CD4-positive, alpha-beta memory T cell (primary cell): ENCODE measurements at regions not wholly inside any gene's neighbourhood (a gene's known extent, or its start where the extent isn't known, plus 50 kb on each side); places are given as distances from the start of the nearest gene placed in this dataset.

ENCODE experiments used
- CTCF ChIA-PET: fragments of 350-600 bp; sonication (Branson Sonifier 250); formaldehyde crosslinking; loops from one replicate; lab custom pipeline; 2021; ENCODE audit warnings: inconsistent platforms; ENCODE audit not compliant: partially characterized antibody; lab: Charles Lee
- POLR2A ChIA-PET: fragments of 350-600 bp; sonication (Branson Sonifier 250); formaldehyde crosslinking; loops from one replicate; lab custom pipeline; 2021; ENCODE audit not compliant: partially characterized antibody; lab: Charles Lee
- DNase-seq, 5 donors: peaks; one replicate each; pipeline versions ENCODE4 v3.0.0 to v3.0.0-alpha.2; 2020 to 2022; ENCODE audit warnings: mixed read lengths in 1 of 5
- H3K27ac ChIP-seq: one replicate; pipeline ENCODE4 v1.7.0; 2013; ENCODE audit warnings: low read depth, low read length
- H3K27me3 ChIP-seq: 2 replicates; pipeline ENCODE4 v1.7.0; 2013; ENCODE audit warnings: mild to moderate bottlenecking, low read length, moderate library complexity; ENCODE audit not compliant: insufficient read depth
- H3K36me3 ChIP-seq: 2 replicates; pipeline ENCODE4 v1.7.0; 2013; ENCODE audit warnings: mild to moderate bottlenecking, low read length, moderate library complexity; ENCODE audit not compliant: insufficient read depth
- H3K4me1 ChIP-seq: 2 replicates; pipeline ENCODE4 v1.7.0; 2013; ENCODE audit warnings: mild to moderate bottlenecking, low read length, moderate library complexity; ENCODE audit not compliant: insufficient read depth
- H3K4me3 ChIP-seq, 2 donors: one replicate each; pipeline ENCODE4 v1.7.0; 2013; ENCODE audit warnings: low read length in 2 of 2, mild to moderate bottlenecking in 1 of 2
- H3K9me3 ChIP-seq, 2 donors: one replicate each; pipeline ENCODE4 v1.7.0; 2013; ENCODE audit warnings: low read length in 2 of 2, control low read depth in 1 of 2; ENCODE audit not compliant: control insufficient read depth in 1 of 2
- H3K27ac Mint-ChIP-seq, 7 donors: one replicate each; pipeline ENCODE4 v1.8.0; 2020 to 2021; ENCODE audit warnings: mixed read lengths in 7 of 7, mild to moderate bottlenecking in 6 of 7, inconsistent platforms in 3 of 7, moderate library complexity in 3 of 7
- H3K27me3 Mint-ChIP-seq, 2 donors: one replicate each; pipeline ENCODE4 v1.8.0; 2020 to 2021; ENCODE audit warnings: mixed read lengths in 2 of 2
- H3K36me3 Mint-ChIP-seq, 2 donors: one replicate each; pipeline ENCODE4 v1.8.0; 2020 to 2021; ENCODE audit warnings: mixed read lengths in 2 of 2, inconsistent platforms in 1 of 2, mild to moderate bottlenecking in 1 of 2
- H3K4me1 Mint-ChIP-seq, 4 donors: one replicate each; pipeline ENCODE4 v1.8.0; 2020 to 2021; ENCODE audit warnings: mixed read lengths in 4 of 4, mild to moderate bottlenecking in 1 of 4
- H3K4me3 Mint-ChIP-seq, 8 donors: one replicate each; pipeline ENCODE4 v1.8.0; 2020 to 2021; ENCODE audit warnings: mixed read lengths in 8 of 8, mild to moderate bottlenecking in 7 of 8, moderate library complexity in 6 of 8, inconsistent platforms in 3 of 8
- H3K9me3 Mint-ChIP-seq, 8 donors: one replicate each; pipeline ENCODE4 v1.8.0; 2020 to 2021; ENCODE audit warnings: mixed read lengths in 8 of 8, mild to moderate bottlenecking in 5 of 8, inconsistent platforms in 3 of 8, moderate library complexity in 1 of 8
- intact Hi-C: fragments of 100-400 bp; cut with micrococcal nuclease; formaldehyde crosslinking; loops from one replicate; pipeline ENCODE4 v1.15.1; 2023

GRCh38 chr10:106301146-106301545, 863.4 kb downstream of the SORCS1 start:
- Histone ChIP-seq H3K27me3 (no peaks in the 10 kb centered on the region), H3K27ac (no peak overlapping the region), H3K9me3 (no peaks in the 10 kb centered on the region), H3K4me1 (no peaks in the 10 kb centered on the region), H3K4me3 (no peak overlapping the region), H3K36me3 (no peaks in the 10 kb centered on the region)
- Mint-ChIP-seq H3K36me3 (no peaks in the 10 kb centered on the region), H3K27ac (no peak overlapping the region), H3K27me3 (no peaks in the 10 kb centered on the region), H3K4me3 (no peak overlapping the region), H3K4me1 (no peaks in the 10 kb centered on the region), H3K9me3 (peaks cover 2 to 12% (median 4%) of the 10 kb centered on the region in 8 donors)
- ChIA-PET CTCF (no interaction called here), POLR2A (no interaction called here)
- no peak for DNase-seq
- intact Hi-C loops, result no loop called here

DNA sequence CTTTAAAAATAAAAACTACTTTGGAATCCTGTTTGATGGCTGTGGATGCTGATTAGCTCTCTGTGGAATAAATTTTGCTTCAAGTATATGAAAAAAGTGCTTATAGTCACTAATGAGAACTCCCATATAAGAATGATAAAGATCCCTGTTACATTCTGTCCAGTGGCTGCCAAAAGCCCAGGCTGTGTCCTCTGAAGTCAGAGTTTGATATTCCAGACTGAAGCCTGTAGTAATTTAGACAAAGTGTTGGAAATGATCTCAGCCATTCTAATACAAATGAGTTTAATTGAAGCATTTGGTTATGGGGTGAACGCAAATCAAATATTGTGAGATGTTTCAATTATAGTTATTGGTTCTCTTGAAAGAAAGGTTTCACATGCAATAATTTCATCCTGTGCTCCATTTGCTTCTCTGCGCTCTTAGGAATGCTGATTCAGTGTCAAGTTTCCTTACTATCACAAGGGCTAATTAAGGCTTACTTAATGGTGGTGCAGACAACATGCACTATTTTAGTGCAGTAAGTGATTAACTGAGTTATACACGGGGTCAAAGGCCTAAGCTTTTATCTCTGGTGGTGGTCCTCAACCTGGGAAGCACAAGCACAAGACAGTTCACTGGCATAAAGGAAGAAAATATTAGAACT, 867.6 kb downstream of the SORCS1 start:
- H3K4me3 Mint-ChIP-seq, result no peak overlapping the region
- POLR2A ChIA-PET, result no interaction called here
- H3K27ac Mint-ChIP-seq, result no peak overlapping the region
- CTCF ChIA-PET, result no interaction called here
- peaks cover 0 to 9% (median 6%) of the 10 kb centered on the region in 8 donors for H3K9me3 Mint-ChIP-seq
- intact Hi-C loops, result no loop called here
- no peak for DNase-seq
- Histone ChIP-seq H3K4me3 (no peak overlapping the region), H3K9me3 (no peaks in the 10 kb centered on the region), H3K4me1 (no peaks in the 10 kb centered on the region), H3K36me3 (no peaks in the 10 kb centered on the region), H3K27ac (no peak overlapping the region), H3K27me3 (no peaks in the 10 kb centered on the region)
- H3K36me3 Mint-ChIP-seq, result no peaks in the 10 kb centered on the region
- H3K27me3 Mint-ChIP-seq, result no peaks in the 10 kb centered on the region
- no peaks in the 10 kb centered on the region for H3K4me1 Mint-ChIP-seq

DNA sequence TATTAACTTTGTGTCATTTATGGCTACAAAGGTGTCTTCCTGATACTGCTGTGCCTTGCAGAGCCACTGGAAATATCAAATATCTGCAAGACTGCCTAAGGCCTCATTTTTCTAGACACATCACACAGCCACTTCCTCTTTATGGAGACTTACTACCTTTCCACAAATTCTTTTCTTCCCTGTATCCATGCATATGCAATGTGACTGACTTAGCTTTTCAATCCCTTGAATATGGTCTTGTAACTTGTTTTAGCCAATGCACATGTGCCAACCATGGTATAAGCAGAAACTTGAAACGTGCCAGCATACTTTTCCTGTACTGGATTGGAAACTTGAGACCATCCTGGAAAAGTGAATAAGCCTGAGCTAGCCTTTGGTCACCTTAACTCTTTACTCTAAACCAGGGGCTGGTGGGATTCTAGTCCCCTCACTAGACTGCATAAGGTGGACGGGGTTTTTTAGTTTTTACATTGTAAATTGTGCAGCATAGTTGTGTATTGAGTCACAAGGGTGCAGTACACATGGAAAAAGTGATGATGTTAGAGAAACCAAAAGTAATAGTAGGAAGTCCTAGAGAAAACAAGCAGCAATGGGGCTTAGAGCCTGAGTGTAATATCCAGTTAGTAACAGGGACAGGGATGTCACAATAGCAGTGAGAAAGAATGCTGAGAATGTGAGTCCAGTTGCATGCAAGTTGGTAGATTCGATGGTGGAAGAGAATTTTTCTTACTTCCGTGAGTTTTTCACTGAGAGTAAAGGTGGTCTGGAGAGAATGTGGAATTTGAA, 879.5 kb downstream of the SORCS1 start:
- Histone ChIP-seq H3K27ac (no peak overlapping the region), H3K4me1 (no peaks in the 10 kb centered on the region), H3K36me3 (no peaks in the 10 kb centered on the region), H3K9me3 (no peaks in the 10 kb centered on the region), H3K27me3 (no peaks in the 10 kb centered on the region), H3K4me3 (no peak overlapping the region)
- Mint-ChIP-seq H3K27me3 (no peaks in the 10 kb centered on the region), H3K4me3 (no peak overlapping the region), H3K9me3 (peaks cover 0 to 21% (median 12%) of the 10 kb centered on the region in 8 donors), H3K27ac (no peak overlapping the region), H3K36me3 (no peaks in the 10 kb centered on the region), H3K4me1 (no peaks in the 10 kb centered on the region)
- CTCF ChIA-PET, result no interaction called here
- POLR2A ChIA-PET, result no interaction called here
- DNase-seq, result no peak
- intact Hi-C loops, result no loop called here

GRCh38 chr10:106280896-106281460, 883.5 kb downstream of the SORCS1 start:
- H3K4me1 Mint-ChIP-seq, result no peaks in the 10 kb centered on the region
- H3K4me3 Mint-ChIP-seq, result no peak overlapping the region
- no peaks in the 10 kb centered on the region for H3K27me3 Mint-ChIP-seq
- ChIA-PET POLR2A (no interaction called here), CTCF (no interaction called here)
- peaks cover 0 to 21% (median 13%) of the 10 kb centered on the region in 8 donors for H3K9me3 Mint-ChIP-seq
- no peak overlapping the region for H3K4me3 ChIP-seq
- H3K27me3 ChIP-seq, result no peaks in the 10 kb centered on the region
- H3K4me1 ChIP-seq, result no peaks in the 10 kb centered on the region
- H3K9me3 ChIP-seq, result no peaks in the 10 kb centered on the region
- no peaks in the 10 kb centered on the region for H3K36me3 ChIP-seq
- intact Hi-C loops, result no loop called here
- H3K27ac Mint-ChIP-seq, result no peak overlapping the region
- H3K36me3 Mint-ChIP-seq, result no peaks in the 10 kb centered on the region
- DNase-seq, result no peak
- no peak overlapping the region for H3K27ac ChIP-seq

GRCh38 chr10:106278383-106278782, 886.1 kb downstream of the SORCS1 start:
- no peaks in the 10 kb centered on the region for H3K4me1 Mint-ChIP-seq
- no peaks in the 10 kb centered on the region for H3K36me3 Mint-ChIP-seq
- H3K27ac Mint-ChIP-seq, result no peak overlapping the region

DNA sequence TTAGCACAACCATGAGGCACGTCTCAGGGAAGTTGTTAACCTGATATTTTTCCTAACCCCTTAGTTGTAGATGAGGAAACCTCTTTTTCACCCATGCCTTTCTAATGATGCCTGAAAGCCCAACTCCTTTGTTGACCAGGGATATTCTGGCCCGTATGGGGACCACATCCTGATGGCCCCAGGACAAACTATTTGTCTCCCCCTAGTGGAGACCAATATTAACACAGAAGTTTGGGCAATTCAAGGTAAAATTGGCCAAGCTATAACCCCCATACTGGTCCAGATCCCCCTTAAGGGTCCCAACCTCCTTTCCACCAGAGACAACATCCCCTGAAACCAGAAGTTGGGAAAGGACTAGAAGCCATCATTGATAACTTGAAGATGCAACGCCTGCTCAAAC, 893.3 kb downstream of the SORCS1 start:
- no peaks in the 10 kb centered on the region for H3K36me3 ChIP-seq
- no peaks in the 10 kb centered on the region for H3K4me1 ChIP-seq
- no peak overlapping the region for H3K4me3 ChIP-seq
- intact Hi-C loops, result no loop called here
- CTCF ChIA-PET, result no interaction called here
- Mint-ChIP-seq H3K4me1 (no peaks in the 10 kb centered on the region), H3K9me3 (peaks cover 0 to 18% (median 7%) of the 10 kb centered on the region in 8 donors), H3K4me3 (no peak overlapping the region), H3K27me3 (no peaks in the 10 kb centered on the region), H3K36me3 (no peaks in the 10 kb centered on the region), H3K27ac (no peak overlapping the region)
- DNase-seq, result no peak
- POLR2A ChIA-PET, result no interaction called here
- H3K27me3 ChIP-seq, result no peaks in the 10 kb centered on the region
- no peak overlapping the region for H3K27ac ChIP-seq
- H3K9me3 ChIP-seq, result peaks cover 0 to 3% of the 10 kb centered on the region in 2 donors

More at GRCh38 chr10:106278383-106278782, 886.1 kb downstream of the SORCS1 start:
- Histone ChIP-seq H3K27ac (no peak overlapping the region), H3K36me3 (no peaks in the 10 kb centered on the region), H3K4me1 (no peaks in the 10 kb centered on the region), H3K27me3 (no peaks in the 10 kb centered on the region), H3K4me3 (no peak overlapping the region), H3K9me3 (no peaks in the 10 kb centered on the region)
- ChIA-PET CTCF (no interaction called here), POLR2A (no interaction called here)
- Mint-ChIP-seq H3K27me3 (no peaks in the 10 kb centered on the region), H3K9me3 (peaks cover 0 to 22% (median 12%) of the 10 kb centered on the region in 8 donors), H3K4me3 (no peak overlapping the region)
- intact Hi-C loops, result no loop called here
- no peak for DNase-seq

- intact Hi-C loops, result no loop called here
Observed at GRCh38 chr10:106268000-106268399, 896.5 kb downstream of the SORCS1 start.

More at GRCh38 chr10:106268000-106268399, 896.5 kb downstream of the SORCS1 start:
- Mint-ChIP-seq H3K36me3 (no peaks in the 10 kb centered on the region), H3K9me3 (peaks cover 0 to 14% (median 6%) of the 10 kb centered on the region in 8 donors), H3K4me1 (no peaks in the 10 kb centered on the region), H3K27ac (no peak overlapping the region), H3K27me3 (no peaks in the 10 kb centered on the region), H3K4me3 (no peak overlapping the region)
- Histone ChIP-seq H3K9me3 (peaks cover 0 to 3% of the 10 kb centered on the region in 2 donors), H3K4me3 (no peak overlapping the region), H3K4me1 (no peaks in the 10 kb centered on the region), H3K27me3 (no peaks in the 10 kb centered on the region), H3K36me3 (no peaks in the 10 kb centered on the region), H3K27ac (no peak overlapping the region)
- ChIA-PET CTCF (no interaction called here), POLR2A (no interaction called here)
- DNase-seq, result no peak
